ENCODE measurements at regions not wholly inside any gene's neighbourhood (a gene's known extent, or its start where the extent isn't known, plus 50 kb on each side); places are given as distances from the start of the nearest gene placed in this dataset.

DNA sequence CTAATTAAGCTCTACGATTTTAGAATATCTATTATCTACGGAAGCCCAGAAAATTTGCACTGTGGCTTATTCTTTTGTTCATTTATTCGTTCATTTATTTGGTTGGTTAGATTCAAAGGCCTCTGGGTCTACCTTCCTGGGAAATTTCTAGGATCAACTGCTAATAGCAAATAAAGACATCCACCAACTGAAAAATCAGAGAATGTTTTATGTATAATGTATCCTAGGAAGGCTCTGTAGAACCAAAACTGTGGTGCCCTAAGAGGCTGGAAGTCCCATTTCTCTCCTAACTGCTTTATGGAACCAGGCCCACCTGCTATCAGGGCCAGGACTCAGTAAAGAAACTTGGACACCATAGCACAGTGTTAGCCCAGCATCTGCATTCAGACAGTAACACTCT, 923.4 kb upstream of the AUTS2 start:
- TF ChIP-seq, protein P1, sequence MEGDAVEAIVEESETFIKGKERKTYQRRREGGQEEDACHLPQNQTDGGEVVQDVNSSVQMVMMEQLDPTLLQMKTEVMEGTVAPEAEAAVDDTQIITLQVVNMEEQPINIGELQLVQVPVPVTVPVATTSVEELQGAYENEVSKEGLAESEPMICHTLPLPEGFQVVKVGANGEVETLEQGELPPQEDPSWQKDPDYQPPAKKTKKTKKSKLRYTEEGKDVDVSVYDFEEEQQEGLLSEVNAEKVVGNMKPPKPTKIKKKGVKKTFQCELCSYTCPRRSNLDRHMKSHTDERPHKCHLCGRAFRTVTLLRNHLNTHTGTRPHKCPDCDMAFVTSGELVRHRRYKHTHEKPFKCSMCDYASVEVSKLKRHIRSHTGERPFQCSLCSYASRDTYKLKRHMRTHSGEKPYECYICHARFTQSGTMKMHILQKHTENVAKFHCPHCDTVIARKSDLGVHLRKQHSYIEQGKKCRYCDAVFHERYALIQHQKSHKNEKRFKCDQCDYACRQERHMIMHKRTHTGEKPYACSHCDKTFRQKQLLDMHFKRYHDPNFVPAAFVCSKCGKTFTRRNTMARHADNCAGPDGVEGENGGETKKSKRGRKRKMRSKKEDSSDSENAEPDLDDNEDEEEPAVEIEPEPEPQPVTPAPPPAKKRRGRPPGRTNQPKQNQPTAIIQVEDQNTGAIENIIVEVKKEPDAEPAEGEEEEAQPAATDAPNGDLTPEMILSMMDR (IDR thresholded peaks at IDR 0.05 in 4 of 5, conservative IDR thresholded peaks at IDR 0.05 in 1 of 5), result no peak
- TF ChIP-seq POLR2A (IDR thresholded peaks at IDR 0.05), result no peak

All from gastrocnemius medialis (tissue), 4 donors.